ENCODE measurements at regions not wholly inside any gene's neighbourhood (a gene's known extent, or its start where the extent isn't known, plus 50 kb on each side); places are given as distances from the start of the nearest gene placed in this dataset.
"Not testable (repeated sequence)": the region's sequence is repeated elsewhere in the genome, so short reads cannot be mapped to it uniquely, and the experiment has no call there.

GRCh38 chr7:6882321-6882721, 56.2 kb upstream of the CCZ1B start:
- peak; percentile 58 for DNase-seq (ENCODE audit: low read depth)

GRCh38 chr7:6883756-6884155, 57.7 kb upstream of the CCZ1B start:
- not testable (repeated sequence) for DNase-seq (ENCODE audit: low read depth)

- no peak for DNase-seq (ENCODE audit: low read depth)
These were observed 60.1 kb upstream of the CCZ1B start for GRCh38 chr7:6886198-6886597.

GRCh38 chr7:6888267-6889045, 62.4 kb upstream of the CCZ1B start:
- not testable (repeated sequence) for DNase-seq (ENCODE audit: low read depth)

GRCh38 chr7:6889252-6889812, 63.3 kb upstream of the CCZ1B start:
- no peak for DNase-seq (ENCODE audit: low read depth)

- not testable (repeated sequence) for DNase-seq (ENCODE audit: low read depth)
These were observed 76.0 kb upstream of the CCZ1B start for GRCh38 chr7:6902097-6902518.

- DNase-seq (ENCODE audit: low read depth), result not testable (repeated sequence)
These were observed 77.2 kb upstream of the CCZ1B start for GRCh38 chr7:6903289-6903688.

- DNase-seq (ENCODE audit: low read depth), result not testable (repeated sequence)
These were observed 77.7 kb upstream of the CCZ1B start for GRCh38 chr7:6903792-6904191.

GRCh38 chr7:6917258-6917657, 91.2 kb upstream of the CCZ1B start:
- DNase-seq (ENCODE audit: low read depth), result no peak

GRCh38 chr7:6919169-6919568, 93.1 kb upstream of the CCZ1B start:
- DNase-seq (ENCODE audit: low read depth), result not testable (repeated sequence)

- DNase-seq (ENCODE audit: low read depth), result not testable (repeated sequence)
These were observed 98.4 kb upstream of the CCZ1B start for GRCh38 chr7:6924523-6924922.

- not testable (repeated sequence) for DNase-seq (ENCODE audit: low read depth)
These were observed 100.4 kb upstream of the CCZ1B start for GRCh38 chr7:6926193-6927174.

- DNase-seq (ENCODE audit: low read depth), result not testable (repeated sequence)
These were observed 101.6 kb upstream of the CCZ1B start for GRCh38 chr7:6927643-6928042.

- DNase-seq (ENCODE audit: low read depth), result not testable (repeated sequence)
These were observed 103.5 kb upstream of the CCZ1B start for GRCh38 chr7:6929588-6929987.

- not testable (repeated sequence) for DNase-seq (ENCODE audit: low read depth)
These were observed 104.1 kb upstream of the CCZ1B start for GRCh38 chr7:6930081-6930635.

GRCh38 chr7:6930787-6931186, 104.7 kb upstream of the CCZ1B start:
- peak; percentile 11 for DNase-seq (ENCODE audit: low read depth)

GRCh38 chr7:6931456-6931855, 105.4 kb upstream of the CCZ1B start:
- DNase-seq (ENCODE audit: low read depth), result not testable (repeated sequence)

GRCh38 chr7:6933954-6934632, 108.0 kb upstream of the CCZ1B start:
- not testable (repeated sequence) for DNase-seq (ENCODE audit: low read depth)

GRCh38 chr7:6934981-6935380, 108.9 kb upstream of the CCZ1B start:
- no peak for DNase-seq (ENCODE audit: low read depth)

GRCh38 chr7:6936626-6937025, 110.6 kb upstream of the CCZ1B start:
- peak; percentile 40 for DNase-seq (ENCODE audit: low read depth)

GRCh38 chr7:6937746-6938145, 111.7 kb upstream of the CCZ1B start:
- not testable (repeated sequence) for DNase-seq (ENCODE audit: low read depth)
